Right lobe of liver (tissue), 6 donors: ENCODE measurements at regions not wholly inside any gene's neighbourhood (a gene's known extent, or its start where the extent isn't known, plus 50 kb on each side); places are given as distances from the start of the nearest gene placed in this dataset.
"Not testable (repeated sequence)": the region's sequence is repeated elsewhere in the genome, so short reads cannot be mapped to it uniquely, and the experiment has no call there.

ENCODE experiments used
- ATAC-seq, 4 donors: fragments of 200-7000 bp; cut with Tn5 transposase; one replicate each; pipeline ENCODE4 v1.9.1; 2020; ENCODE audit warnings: mild to moderate bottlenecking in 4 of 4, moderate library complexity in 4 of 4
- DNase-seq, 3 donors: peaks; one replicate each; pipeline ENCODE4 v3.0.0-alpha.2; 2020
- H3K27ac ChIP-seq, 3 donors: fragments of 200-600 bp; one replicate each; pipeline ENCODE4 v1.8.0; 2022
- H3K27me3 ChIP-seq, 2 donors: fragments of 200-600 bp; one replicate each; pipeline ENCODE4 v1.8.0; 2022
- H3K36me3 ChIP-seq, 4 donors: fragments of 200-600 bp; sonication (generic) in 1 of 4; one replicate each; pipeline versions ENCODE4 v1.5.1 to v1.8.0; 2017 to 2022; ENCODE audit warnings: control low read depth in 1 of 4
- H3K4me1 ChIP-seq, 4 donors: fragments of 200-600 bp; sonication (generic) in 1 of 4; one replicate each; pipeline versions ENCODE4 v1.5.1 to v1.8.0; 2017 to 2022; ENCODE audit warnings: control low read depth in 1 of 4
- H3K4me3 ChIP-seq, 3 donors: fragments of 200-600 bp; one replicate each; pipeline ENCODE4 v1.8.0; 2022
- H3K9me3 ChIP-seq, 4 donors: fragments of 200-600 bp; sonication (generic) in 1 of 4; one replicate each; pipeline versions ENCODE4 v1.5.1 to v1.8.0; 2017 to 2022; ENCODE audit warnings: control low read depth in 1 of 4
- POLR2A ChIP-seq: fragments of 450-650 bp; IDR thresholded peaks from one replicate; pipeline ENCODE4 v1.6.1; 2017; ENCODE audit warnings: antibody characterized with exemption, mild to moderate bottlenecking
- WGBS: methylation state at CpG from one replicate; pipeline ENCODE4 v1.1.6; 2018; ENCODE audit warnings: low coverage, low lambda C conversion rate; ENCODE audit not compliant: insufficient coverage; ENCODE audit errors: missing lambda C conversion rate; 5-methylcytosine and 5-hydroxymethylcytosine counted together
- intact Hi-C, 2 donors: fragments of 100-400 bp; cut with DNase I; formaldehyde crosslinking; loops; one replicate each; pipeline versions ENCODE4 v1.11.2 to v1.14.1; 2022
- TF ChIP-seq, protein P1 (sequence below), 4 donors: fragments of 200-600 bp in 3 of 4; fragments of 450-650 bp in 1 of 4; IDR thresholded peaks; one replicate each; pipeline versions ENCODE4 v1.5.1 to v1.8.0; 2016 to 2022; ENCODE audit warnings: antibody characterized with exemption in 4 of 4, mild to moderate bottlenecking in 2 of 4
- donor health status: DM: no; HTN: yes; CAD: no.
- donor health status: DM: no; HTN: no; CAD: no.
- donor health status: DM: no; HTN: no; CAD: no.
- donor health status: DM: no; HTN: yes; CAD: no.
- donor health status: DM: no; HTN: yes; CAD: no.

GRCh38 chr6:176766-177165, 115.5 kb upstream of the DUSP22 start:
- H3K9me3 ChIP-seq: no peaks in the 10 kb centered on the region
- H3K4me1 ChIP-seq: no peaks in the 10 kb centered on the region
- no peaks in the 10 kb centered on the region for H3K27me3 ChIP-seq
- WGBS: 62% methylated on average over 3 of the region's 7 CpGs
- DNase-seq: no peak
- TF ChIP-seq POLR2A: no peak
- TF ChIP-seq, protein P1, sequence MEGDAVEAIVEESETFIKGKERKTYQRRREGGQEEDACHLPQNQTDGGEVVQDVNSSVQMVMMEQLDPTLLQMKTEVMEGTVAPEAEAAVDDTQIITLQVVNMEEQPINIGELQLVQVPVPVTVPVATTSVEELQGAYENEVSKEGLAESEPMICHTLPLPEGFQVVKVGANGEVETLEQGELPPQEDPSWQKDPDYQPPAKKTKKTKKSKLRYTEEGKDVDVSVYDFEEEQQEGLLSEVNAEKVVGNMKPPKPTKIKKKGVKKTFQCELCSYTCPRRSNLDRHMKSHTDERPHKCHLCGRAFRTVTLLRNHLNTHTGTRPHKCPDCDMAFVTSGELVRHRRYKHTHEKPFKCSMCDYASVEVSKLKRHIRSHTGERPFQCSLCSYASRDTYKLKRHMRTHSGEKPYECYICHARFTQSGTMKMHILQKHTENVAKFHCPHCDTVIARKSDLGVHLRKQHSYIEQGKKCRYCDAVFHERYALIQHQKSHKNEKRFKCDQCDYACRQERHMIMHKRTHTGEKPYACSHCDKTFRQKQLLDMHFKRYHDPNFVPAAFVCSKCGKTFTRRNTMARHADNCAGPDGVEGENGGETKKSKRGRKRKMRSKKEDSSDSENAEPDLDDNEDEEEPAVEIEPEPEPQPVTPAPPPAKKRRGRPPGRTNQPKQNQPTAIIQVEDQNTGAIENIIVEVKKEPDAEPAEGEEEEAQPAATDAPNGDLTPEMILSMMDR (IDR thresholded peaks at IDR 0.05): no peak
- H3K4me3 ChIP-seq: no peak overlapping the region
- ATAC-seq: no peak
- H3K27ac ChIP-seq: no peak overlapping the region
- no peaks in the 10 kb centered on the region for H3K36me3 ChIP-seq
- intact Hi-C loops: no loop called here

- H3K9me3 ChIP-seq: no peaks in the 10 kb centered on the region
- no peaks in the 10 kb centered on the region for H3K27me3 ChIP-seq
- no peaks in the 10 kb centered on the region for H3K4me1 ChIP-seq
- intact Hi-C loops: no loop called here
- H3K27ac ChIP-seq: no peak overlapping the region
- no peaks in the 10 kb centered on the region for H3K36me3 ChIP-seq
- DNase-seq (no peak), ATAC-seq (peak in 1 of 4 donors; percentile 29)
- WGBS: 70% methylated on average over 5 of the region's 11 CpGs
- TF ChIP-seq POLR2A: no peak
- TF ChIP-seq, protein P1 (IDR thresholded peaks at IDR 0.05): no peak
- no peak overlapping the region for H3K4me3 ChIP-seq
These were observed 114.2 kb upstream of the DUSP22 start for GRCh38 chr6:178119-178518.

GRCh38 chr6:178929-179328, 113.4 kb upstream of the DUSP22 start:
- H3K4me1 ChIP-seq, H3K36me3 ChIP-seq, H3K4me3 ChIP-seq, DNase-seq, H3K27ac ChIP-seq, intact Hi-C loops, H3K9me3 ChIP-seq, H3K27me3 ChIP-seq, ATAC-seq: not testable (repeated sequence)
- WGBS: 17% methylated on average over 1 of the region's 5 CpGs

DNA sequence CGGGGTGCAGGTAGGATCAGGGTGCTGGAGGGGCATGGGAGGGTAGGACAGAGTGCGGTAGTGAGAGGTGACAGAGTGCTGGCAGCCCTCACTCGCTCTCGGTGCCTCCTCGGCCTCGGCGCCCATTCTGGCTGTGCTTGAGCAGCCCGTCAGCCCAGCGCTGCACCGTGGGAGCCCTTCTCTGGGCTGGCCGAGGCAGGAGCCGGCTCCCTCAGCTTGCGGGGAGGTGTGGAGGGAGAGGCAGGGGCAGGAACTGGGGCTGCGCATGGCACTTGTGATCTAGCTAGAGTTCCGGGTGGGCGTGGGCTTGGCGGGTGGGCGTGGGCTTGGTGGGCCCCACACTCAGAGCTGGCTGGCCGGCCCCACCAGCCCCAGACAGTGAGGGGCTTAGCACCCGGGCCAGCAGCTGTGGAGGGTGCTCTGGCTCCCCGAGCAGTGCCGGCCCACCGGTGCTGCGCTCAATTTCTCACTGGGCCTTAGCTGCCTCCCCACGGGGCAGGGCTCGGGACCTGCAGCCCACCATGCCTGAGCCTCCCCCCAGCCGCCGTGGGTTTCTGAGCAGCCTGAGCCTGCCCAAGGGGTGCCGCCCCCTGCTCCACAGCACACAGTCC, 112.8 kb upstream of the DUSP22 start:
- Histone ChIP-seq H3K27ac (no peak overlapping the region), H3K9me3 (no peaks in the 10 kb centered on the region), H3K4me3 (no peak overlapping the region), H3K27me3 (no peaks in the 10 kb centered on the region), H3K36me3 (no peaks in the 10 kb centered on the region), H3K4me1 (no peaks in the 10 kb centered on the region)
- intact Hi-C loops: no loop called here
- ATAC-seq (no peak), DNase-seq (no peak)
- WGBS: 100% methylated on average over 1 of the region's 29 CpGs
- TF ChIP-seq, protein P1 (IDR thresholded peaks at IDR 0.05): no peak
- no peak for TF ChIP-seq POLR2A

DNA sequence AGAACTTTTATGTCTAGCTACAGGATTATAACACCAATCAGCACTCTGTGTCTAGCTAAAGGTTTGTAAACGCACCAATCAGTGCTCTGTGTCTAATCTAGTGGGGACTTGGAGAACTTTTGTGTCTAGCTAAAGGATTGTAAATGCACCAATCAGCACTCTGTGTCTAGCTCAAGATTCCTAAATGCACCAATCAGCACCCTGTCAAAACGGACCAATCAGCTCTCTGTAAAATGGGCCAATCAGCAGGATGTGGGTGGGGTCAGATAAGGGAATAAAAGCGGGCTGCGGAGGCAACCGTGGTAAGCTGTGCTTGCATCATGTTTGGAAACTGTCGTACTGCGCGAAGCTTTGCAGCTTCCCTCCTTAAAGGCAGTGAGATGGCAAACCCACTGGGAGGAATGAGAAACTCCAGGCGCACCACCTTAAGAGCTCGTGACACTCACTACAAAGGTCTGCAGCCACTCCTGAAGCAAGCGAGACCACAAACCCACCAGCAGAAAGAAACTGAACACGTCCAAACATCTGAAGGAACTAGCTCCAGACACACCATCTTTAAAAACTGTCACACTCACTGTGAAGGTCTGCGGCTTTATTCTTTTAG, 112.1 kb upstream of the DUSP22 start:
- H3K36me3 ChIP-seq, H3K4me3 ChIP-seq, H3K27ac ChIP-seq, H3K4me1 ChIP-seq, H3K27me3 ChIP-seq, H3K9me3 ChIP-seq, intact Hi-C loops, DNase-seq, ATAC-seq: not testable (repeated sequence)
- WGBS: 62% methylated on average over 3 of the region's 13 CpGs
